ENCODE measurements at regions not wholly inside any gene's neighbourhood (a gene's known extent, or its start where the extent isn't known, plus 50 kb on each side); places are given as distances from the start of the nearest gene placed in this dataset.

DNA sequence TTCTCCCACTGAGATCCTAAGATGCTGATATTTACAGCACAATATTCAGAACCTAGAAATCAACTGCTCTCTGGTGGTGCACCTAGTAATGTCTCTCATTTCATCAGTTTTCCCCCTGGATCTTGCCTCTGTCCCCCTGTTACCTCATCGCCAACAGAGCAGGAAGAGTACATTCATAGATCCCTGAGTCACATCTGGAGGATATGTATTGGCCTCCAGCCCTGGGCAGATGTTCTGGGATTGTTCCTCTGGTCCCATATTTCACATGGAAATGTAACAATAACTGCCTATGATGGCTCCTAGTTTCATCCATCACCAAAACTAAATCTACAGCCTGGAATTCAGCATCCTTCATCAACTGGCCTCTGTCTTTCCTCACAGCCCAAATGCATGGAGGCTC is 278.8 kb upstream of the SLC14A2 start:
- Histone ChIP-seq H3K36me3 (no peaks in the 10 kb centered on the region), H3K4me3 (no peak overlapping the region), H3K27ac (no peak overlapping the region), H3K4me1 (no peaks in the 10 kb centered on the region), H3K27me3 (ENCODE audit: low read depth) (no peaks in the 10 kb centered on the region), H3K9me3 (no peaks in the 10 kb centered on the region)
- ATAC-seq (no peak), DNase-seq (no peak)
- intact Hi-C loops (cut with DNase I), result no loop called here
- TF ChIP-seq, protein P1, sequence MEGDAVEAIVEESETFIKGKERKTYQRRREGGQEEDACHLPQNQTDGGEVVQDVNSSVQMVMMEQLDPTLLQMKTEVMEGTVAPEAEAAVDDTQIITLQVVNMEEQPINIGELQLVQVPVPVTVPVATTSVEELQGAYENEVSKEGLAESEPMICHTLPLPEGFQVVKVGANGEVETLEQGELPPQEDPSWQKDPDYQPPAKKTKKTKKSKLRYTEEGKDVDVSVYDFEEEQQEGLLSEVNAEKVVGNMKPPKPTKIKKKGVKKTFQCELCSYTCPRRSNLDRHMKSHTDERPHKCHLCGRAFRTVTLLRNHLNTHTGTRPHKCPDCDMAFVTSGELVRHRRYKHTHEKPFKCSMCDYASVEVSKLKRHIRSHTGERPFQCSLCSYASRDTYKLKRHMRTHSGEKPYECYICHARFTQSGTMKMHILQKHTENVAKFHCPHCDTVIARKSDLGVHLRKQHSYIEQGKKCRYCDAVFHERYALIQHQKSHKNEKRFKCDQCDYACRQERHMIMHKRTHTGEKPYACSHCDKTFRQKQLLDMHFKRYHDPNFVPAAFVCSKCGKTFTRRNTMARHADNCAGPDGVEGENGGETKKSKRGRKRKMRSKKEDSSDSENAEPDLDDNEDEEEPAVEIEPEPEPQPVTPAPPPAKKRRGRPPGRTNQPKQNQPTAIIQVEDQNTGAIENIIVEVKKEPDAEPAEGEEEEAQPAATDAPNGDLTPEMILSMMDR (IDR thresholded peaks at IDR 0.05), result no peak

DNA sequence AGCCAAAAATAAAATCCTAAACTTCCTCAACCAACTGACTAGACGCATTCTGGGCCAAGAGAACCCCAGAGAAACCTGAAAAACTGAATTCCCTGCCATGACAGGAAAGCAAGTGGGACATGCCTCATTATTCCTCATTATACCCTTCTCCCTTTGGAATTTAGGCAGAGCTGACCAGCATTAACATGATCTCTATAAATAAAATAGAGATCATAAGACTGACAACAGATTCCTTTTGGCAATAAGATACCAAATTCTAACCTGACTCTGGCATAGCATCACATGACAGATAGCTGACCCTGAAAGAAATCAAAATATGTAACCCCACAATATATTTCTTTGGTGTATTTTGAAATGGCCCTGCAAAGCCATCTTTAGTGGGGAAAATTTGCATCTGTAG is 277.8 kb upstream of the SLC14A2 start:
- no peaks in the 10 kb centered on the region for H3K27me3 ChIP-seq (ENCODE audit: low read depth)
- H3K36me3 ChIP-seq, result no peaks in the 10 kb centered on the region
- no peak overlapping the region for H3K4me3 ChIP-seq
- ATAC-seq, result no peak
- TF ChIP-seq, protein P1 (IDR thresholded peaks at IDR 0.05), result no peak
- no peak for DNase-seq
- H3K27ac ChIP-seq, result no peak overlapping the region
- H3K4me1 ChIP-seq, result no peaks in the 10 kb centered on the region
- intact Hi-C loops (cut with DNase I), result no loop called here
- H3K9me3 ChIP-seq, result no peaks in the 10 kb centered on the region

DNA sequence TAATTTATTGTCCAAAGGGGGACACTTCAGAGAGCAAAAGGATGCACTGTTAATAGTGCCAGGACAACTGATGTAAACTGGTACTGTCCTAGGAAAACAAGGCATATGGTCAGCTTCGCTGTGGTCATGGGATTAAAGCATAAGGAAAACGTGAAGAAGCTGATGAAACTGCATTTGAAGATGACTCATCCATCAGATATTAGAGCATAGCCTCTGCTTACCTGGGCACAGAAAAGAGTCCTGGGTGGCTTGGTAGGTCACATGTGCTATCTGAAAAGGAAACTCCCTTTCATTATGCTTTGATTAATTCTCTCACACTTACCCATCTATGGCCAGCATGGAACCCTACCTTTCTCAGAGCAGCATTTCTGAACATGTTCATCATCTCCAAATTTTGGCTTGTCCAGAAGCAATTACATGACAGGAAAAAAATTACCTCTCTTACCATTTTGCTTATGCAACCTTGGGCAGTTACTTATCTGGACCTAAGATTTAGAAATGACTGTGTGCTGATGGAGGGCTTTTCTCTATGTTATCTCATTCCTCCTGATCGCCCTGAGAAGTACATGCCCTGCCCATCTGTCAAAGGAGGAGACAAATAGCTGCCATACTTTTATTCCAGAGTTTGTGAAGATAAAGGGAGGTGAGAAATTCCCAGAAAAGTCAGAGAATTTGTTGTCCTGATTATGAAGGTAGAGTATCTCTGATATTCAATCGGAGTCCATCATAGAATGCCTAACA is 275.3 kb upstream of the SLC14A2 start:
- TF ChIP-seq, protein P1 (IDR thresholded peaks at IDR 0.05), result no peak
- no peak for ATAC-seq
- Histone ChIP-seq H3K4me1 (no peaks in the 10 kb centered on the region), H3K9me3 (no peaks in the 10 kb centered on the region), H3K27ac (no peak overlapping the region), H3K36me3 (no peaks in the 10 kb centered on the region), H3K27me3 (ENCODE audit: low read depth) (no peaks in the 10 kb centered on the region), H3K4me3 (no peak overlapping the region)
- no peak for DNase-seq
- intact Hi-C loops (cut with DNase I), result no loop called here

DNA sequence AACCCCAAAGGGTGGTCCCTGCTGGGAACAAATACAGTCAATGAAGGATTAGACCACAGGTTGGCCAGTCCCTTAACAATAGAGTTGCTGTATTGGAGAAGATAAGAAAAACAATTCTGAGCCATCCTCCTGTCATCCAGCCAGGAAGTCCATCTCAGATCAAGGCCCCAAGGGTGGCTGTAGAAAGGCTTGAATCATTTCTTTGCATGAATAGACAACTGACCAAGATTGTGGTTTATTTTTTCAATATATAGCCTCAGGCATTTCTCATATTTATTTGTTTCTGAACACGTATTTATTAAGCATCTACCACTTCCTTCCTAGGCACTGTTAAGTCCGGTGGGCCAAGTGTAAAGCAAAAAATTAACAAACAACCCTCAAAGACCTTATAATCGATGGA is 274.4 kb upstream of the SLC14A2 start:
- Histone ChIP-seq H3K27ac (no peak overlapping the region), H3K9me3 (no peaks in the 10 kb centered on the region), H3K4me1 (no peaks in the 10 kb centered on the region), H3K36me3 (no peaks in the 10 kb centered on the region), H3K27me3 (ENCODE audit: low read depth) (no peaks in the 10 kb centered on the region), H3K4me3 (no peak overlapping the region)
- intact Hi-C loops (cut with DNase I), result no loop called here
- ATAC-seq (no peak), DNase-seq (no peak)
- TF ChIP-seq, protein P1 (IDR thresholded peaks at IDR 0.05), result no peak

DNA sequence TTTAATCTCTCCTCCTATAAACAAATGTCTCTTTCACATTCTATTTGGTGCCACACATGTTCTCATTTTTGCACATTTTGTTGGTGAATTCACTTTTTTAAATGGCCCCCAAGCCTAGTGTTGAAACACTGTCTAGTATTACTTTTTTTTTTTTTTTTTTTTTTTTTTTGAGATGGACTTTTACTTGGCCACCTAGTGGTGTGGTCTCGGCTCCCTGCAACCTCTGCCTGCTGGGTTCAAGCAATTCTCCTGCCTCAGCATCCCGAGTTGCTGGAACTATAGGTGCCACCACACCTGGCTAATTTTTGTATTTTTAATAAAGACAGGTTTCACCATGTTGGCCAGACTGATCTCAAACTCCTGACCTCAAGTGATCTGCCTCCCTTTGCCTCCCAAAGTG is 273.8 kb upstream of the SLC14A2 start:
- Histone ChIP-seq H3K27ac (no peak overlapping the region), H3K4me1 (no peaks in the 10 kb centered on the region), H3K9me3 (no peaks in the 10 kb centered on the region), H3K36me3 (no peaks in the 10 kb centered on the region), H3K4me3 (no peak overlapping the region), H3K27me3 (ENCODE audit: low read depth) (no peaks in the 10 kb centered on the region)
- DNase-seq (no peak), ATAC-seq (no peak)
- TF ChIP-seq, protein P1 (IDR thresholded peaks at IDR 0.05), result no peak
- intact Hi-C loops (cut with DNase I), result no loop called here
